SW 1271 (cell line): ENCODE measurements at regions not wholly inside any gene's neighbourhood (a gene's known extent, or its start where the extent isn't known, plus 50 kb on each side); places are given as distances from the start of the nearest gene placed in this dataset.
"Not testable (repeated sequence)": the region's sequence is repeated elsewhere in the genome, so short reads cannot be mapped to it uniquely, and the experiment has no call there.

Experiments
- DNase-seq, 2 experiments: peaks; one replicate each; lab custom pipeline; 2025; lab: John Stamatoyannopoulos, UW

GRCh38 chr9:19873188-19873587 is 84.4 kb upstream of the SLC24A2 start:
- DNase-seq: not testable (repeated sequence)

GRCh38 chr9:19870988-19871387 is 82.2 kb upstream of the SLC24A2 start:
- no peak for DNase-seq

GRCh38 chr9:19840953-19841352 is 52.1 kb upstream of the SLC24A2 start:
- no peak for DNase-seq
